ENCODE measurements at regions not wholly inside any gene's neighbourhood (a gene's known extent, or its start where the extent isn't known, plus 50 kb on each side); places are given as distances from the start of the nearest gene placed in this dataset.
"Not testable (repeated sequence)": the region's sequence is repeated elsewhere in the genome, so short reads cannot be mapped to it uniquely, and the experiment has no call there.

DNA sequence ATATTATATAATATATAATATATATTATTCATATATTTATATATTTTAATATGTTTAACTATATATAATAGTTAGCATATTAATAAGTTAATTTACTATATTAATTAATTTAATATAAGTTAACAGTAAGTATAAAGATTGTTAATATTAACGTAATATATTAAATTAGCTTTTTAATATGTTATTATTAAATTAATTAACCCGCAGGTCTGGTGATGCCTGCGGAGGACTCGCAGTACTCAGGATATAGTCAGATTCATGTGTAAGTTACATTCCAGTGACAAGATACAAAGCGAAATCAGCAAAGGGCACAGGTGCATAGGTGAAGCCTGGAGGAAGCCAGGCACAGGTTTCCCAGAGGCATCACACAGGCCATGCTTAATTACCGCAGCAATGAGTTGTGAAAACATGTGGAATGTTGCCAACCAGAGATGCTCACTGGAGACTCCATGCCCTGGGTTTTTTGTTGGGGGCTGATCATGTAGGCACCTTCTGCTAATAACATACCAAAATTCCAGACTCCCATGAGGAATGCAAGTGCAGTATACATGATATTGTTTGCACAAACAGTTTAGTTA is 130.4 kb upstream of the MPHOSPH6 start:
- DNase-seq (ENCODE audit: low read depth) = no peak

DNA sequence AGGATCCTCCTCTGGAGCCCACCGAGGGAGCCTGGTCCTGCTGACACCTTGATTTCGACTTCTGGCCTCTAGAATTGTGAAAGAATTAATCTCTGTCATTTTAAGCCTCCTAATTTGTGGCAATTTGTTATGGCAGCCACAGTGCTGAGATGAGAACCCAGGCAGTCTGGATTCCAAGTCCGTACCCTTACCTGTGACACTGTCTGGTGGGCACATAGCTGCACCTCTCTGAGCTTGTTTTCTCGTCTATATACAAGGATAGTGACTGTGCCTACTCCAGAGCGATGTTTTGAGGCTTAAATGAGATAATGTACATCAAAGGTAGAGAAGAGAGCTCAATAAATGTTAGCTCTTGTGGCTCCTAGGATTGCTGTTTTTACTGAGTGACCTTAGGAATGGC is 128.4 kb upstream of the MPHOSPH6 start:
- DNase-seq (ENCODE audit: low read depth) = no peak

DNA sequence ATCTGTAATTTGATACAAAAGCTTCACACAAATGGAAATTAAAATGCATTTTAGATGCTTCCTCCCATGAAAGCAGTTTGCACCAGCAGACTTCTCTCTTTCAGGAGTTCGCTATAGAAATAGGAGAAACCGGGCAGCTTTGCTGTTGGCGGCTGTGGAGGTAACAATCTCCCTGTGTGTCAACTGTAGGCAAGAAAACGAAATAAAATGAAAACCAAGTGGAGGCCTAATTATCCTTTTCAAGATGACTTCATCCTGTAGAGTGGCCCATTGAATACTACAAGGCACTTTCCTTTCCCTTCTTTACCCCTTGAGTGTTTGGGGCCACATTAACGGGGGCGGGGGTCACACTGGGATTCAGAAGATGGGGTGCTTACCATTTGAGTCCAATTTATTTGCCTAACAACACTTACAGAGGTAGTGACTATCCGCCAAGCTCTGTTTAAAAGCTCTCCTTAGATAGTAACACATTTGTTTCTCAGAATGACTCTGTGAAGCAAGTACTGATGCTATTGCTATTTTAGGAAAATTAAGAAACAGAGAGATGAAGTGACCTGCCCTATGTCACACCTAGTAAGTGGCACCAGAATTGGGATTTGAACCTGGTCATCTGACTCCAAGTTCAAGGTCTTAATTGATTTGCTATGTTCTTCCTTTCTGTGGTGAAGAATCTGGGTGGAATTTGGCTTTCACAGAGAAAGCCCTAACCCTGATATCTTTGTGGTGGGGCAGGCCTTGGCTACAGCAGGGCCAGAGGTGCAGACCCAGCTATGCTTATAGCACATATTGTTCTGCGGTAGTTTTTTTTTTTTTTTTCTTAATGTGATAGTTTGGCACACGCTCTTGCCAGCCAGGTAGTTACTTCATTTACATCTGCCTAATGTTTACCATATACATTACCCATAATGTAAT is 125.5 kb upstream of the MPHOSPH6 start:
- DNase-seq (ENCODE audit: low read depth) = no peak

DNA sequence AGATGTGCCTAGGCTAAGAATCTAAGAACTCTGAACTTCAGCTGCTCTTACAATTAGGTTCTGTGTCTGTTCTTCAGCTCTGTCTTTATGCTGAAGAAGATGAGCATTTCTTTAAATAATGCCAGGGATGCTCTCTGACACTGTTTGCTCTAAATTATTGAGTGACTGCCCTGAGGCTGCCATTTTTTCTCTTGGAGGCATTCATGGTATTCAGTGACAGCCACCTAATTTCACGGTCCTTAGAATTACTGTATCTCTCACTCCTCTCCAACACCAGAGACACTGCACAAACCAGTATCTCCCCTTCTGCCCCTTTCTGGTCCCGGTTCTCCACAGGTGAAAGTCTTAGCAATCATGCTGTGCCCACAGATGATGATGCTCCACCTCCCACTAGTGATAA is 123.6 kb upstream of the MPHOSPH6 start:
- DNase-seq (ENCODE audit: low read depth) = no peak

DNA sequence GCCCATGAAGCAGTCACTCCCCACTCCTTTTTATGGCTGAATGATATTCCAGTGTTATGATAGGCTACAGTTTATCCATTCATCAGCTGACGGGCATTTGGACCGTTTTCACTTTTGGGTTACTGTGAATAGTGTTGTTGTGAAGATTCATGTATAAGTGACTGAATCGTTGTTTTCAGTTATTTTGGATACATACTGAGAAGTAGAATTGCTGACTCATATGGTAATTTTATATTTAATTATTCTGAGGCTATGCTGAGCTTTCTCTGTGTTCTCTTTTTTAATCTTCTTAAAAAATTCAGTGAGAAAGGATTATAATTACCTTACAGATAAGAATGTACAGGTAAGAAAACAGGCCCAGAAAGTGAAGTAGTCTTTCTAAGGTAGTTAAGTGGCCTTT is 117.9 kb upstream of the MPHOSPH6 start:
- no peak for DNase-seq (ENCODE audit: low read depth)

DNA sequence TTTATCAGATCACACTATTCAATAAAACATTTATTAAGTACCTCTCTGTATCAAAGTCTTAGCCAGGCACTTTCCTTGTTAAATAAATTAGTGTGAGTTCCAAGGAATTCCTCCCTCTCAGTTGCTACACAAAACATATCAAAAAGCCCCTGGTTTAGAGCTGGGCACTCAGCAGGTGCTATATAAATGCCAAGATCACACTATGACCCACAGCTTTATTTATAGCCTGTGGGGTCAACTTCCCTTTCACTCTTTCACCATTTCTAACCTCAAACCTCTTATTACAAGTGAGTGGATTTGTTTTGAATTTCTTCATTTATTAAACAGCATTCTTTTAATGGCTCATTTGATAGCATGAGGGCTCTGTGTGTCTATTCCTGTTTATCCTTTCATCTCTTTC is 112.6 kb upstream of the MPHOSPH6 start:
- DNase-seq (ENCODE audit: low read depth) = no peak

DNA sequence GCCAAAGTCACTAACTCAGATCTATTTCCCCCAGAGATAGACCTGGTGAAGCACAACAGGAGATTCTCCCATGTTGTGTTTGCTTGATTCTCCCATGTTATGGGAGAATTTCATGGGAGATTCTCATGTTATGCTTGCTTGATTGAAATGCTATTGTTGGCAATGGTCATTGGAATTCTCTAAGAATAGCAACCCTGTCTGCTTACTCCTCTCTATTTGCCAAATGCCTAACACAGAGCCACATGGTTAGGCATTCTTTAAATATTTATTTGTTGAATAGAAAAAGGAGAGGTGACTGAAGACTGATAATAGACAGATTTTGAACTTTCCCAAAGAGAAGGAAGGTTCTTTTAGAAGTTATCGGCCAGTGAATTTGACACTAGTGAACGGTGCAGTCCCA is 111.5 kb upstream of the MPHOSPH6 start:
- DNase-seq (ENCODE audit: low read depth) = no peak

DNA sequence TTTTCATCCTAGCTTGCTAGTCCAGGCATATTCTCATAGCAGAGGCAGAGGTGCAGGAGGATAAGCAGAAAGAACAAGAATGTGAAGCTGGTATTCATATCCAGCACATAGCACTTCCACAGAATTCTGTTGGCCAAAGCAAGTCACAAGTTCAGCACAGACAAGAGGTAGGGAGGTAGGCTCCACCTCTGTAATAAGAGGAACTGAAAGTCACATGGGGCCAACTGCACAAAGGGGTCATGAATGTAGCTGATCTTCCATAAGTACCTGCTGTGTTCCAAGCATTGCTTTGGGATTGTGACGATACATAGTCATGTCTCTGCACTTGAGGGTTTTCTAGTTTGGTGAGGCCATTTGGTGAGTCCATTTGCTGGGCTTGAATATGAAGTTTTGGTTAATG is 110.8 kb upstream of the MPHOSPH6 start:
- DNase-seq (ENCODE audit: low read depth) = no peak

DNA sequence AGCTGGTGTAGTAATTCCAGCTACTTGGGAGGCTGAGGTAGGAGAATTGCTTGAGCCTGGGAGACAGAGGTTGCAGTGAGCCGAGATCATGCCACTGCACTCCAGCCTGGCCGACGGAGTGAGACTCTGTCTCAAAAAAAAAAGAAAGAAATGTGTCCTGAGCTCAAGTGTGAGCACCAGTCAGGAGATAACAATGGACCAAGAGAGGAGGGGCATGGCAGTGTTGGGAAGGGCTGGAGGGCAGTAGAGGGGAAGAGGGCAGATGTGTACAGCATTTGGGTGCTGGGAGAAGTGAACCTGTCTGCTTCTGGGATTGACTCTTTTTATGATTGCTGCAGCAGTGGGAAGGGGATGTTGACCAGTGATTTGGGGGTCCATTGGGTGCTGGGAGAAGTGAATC is 105.3 kb upstream of the MPHOSPH6 start:
- not testable (repeated sequence) for DNase-seq (ENCODE audit: low read depth)

DNA sequence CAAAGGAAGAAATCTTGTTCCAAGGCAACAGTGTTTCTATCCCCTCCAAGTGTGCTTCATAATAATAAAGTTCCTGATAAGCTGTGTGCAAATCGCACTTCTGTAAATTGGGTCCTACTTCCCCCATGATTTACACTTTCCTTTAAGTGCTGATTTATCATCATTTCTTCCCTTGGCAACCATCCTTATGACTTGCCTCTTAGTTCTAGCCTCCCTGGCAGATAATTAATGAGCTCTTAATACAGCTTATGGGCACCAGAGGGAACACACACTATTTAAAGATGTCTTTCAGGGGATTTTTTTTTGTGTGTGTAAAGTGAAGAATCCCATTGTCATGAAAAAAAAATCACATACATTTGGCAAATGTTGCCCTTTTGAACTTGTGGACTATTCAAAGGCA is 101.6 kb upstream of the MPHOSPH6 start:
- DNase-seq (ENCODE audit: low read depth) = no peak

DNA sequence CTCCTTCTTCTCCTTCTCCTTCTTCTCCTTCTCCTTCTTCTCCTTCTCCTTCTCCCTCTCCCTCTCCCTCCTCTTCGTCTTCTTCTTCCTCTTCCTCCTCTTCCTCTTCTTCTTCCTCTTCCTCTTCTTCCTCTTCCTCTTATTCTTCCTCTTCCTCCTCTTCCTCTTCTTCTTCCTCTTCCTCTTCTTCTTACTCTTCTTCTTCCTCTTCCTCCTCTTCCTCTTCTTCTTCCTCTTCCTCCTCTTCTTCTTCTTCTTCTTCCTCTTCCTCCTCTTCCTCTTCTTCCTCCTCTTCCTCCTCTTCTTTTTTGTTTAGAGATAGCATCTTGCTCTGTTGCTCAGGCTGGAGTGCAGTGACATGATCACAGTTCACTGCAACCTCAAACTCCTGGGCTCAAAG is 97.7 kb upstream of the MPHOSPH6 start:
- not testable (repeated sequence) for DNase-seq (ENCODE audit: low read depth)

DNA sequence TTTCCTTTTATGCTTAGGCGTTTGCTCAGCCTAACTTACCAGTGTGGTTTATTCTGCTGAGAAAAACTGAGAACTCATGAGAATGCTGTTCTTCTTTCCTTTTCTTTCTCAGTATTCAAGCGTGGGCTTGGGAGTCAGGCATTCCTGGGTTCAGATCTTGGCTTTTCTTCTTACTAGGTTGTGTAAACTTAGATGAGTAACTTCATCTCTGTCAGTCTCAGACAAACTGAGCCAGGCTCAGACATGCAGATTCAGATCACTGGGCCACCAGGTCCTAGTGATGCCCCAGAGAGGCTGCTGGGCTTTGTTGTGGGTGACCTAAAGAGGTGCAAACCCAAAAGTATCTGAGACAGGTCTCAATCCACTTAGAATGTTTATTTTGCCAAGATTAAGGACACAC is 95.8 kb upstream of the MPHOSPH6 start:
- DNase-seq (ENCODE audit: low read depth) = no peak

DNA sequence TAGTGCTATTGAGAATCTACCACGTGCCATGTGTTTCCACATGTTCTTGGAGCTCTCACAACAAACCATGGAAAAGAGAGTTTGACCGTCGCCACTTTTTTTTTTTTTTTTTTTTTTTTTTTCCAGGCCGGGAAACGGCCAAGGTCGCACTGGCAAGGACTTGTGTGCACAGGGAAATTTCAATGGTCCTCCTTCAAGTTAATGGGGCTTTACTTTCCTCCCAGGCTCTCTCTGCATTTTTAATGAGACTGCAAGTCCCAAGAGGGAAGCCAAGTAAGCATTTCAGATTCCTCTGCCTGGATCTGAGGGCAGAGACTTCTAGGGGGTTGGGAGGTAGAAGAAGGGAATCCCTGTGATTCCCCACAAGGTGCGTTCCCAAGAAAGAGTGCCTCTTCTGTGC is 94.7 kb upstream of the MPHOSPH6 start:
- DNase-seq (ENCODE audit: low read depth) = no peak

DNA sequence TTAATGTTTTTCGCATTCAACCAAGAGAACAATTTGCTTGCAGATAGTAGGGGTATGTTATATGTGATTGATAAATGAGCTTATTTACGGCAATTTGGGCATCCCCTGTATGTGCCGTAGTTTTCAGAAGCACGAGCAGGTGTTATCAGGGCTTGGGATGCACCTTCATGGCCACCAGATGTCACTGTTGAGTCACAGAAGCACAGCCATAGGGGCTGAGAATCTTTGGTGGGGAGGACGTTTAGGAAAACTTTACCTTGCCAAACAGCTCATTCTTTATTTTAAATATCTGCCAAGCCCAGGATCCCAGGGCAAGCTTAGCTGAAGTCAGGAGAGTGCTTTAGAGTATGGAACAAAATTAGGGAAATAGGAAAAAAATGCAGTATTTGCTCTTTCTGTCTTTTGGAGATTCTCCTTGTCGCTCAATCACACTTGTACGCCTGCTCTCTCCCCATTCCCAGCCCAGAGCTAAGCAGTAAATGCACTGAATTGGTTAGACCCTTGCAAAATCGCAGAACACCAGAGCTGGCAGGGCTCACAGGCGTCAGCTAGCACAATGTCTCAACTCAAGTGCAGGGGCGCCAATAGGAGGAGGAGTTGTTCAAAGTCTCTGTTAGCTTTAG is 93.6 kb upstream of the MPHOSPH6 start:
- peak; percentile 17 for DNase-seq (ENCODE audit: low read depth)

DNA sequence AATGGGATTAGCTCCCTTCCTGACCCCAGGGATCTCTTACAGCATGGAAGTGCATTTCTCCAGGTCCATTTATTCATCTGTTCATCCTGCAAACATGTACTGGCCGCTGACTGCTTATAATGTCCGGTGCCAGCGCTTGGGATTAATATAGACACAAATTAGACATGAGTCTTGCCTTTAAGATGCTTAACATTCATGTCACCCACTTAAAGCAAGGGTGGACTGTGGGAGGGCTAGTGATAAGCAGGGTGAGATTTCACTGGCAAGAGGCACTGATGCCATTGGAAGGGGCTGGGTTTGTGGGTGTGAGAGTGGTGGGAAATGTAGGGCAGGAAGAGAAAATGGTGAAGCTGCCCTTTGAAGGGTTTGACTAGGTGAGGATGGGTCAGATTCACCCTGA is 92.2 kb upstream of the MPHOSPH6 start:
- DNase-seq (ENCODE audit: low read depth) = no peak

DNA sequence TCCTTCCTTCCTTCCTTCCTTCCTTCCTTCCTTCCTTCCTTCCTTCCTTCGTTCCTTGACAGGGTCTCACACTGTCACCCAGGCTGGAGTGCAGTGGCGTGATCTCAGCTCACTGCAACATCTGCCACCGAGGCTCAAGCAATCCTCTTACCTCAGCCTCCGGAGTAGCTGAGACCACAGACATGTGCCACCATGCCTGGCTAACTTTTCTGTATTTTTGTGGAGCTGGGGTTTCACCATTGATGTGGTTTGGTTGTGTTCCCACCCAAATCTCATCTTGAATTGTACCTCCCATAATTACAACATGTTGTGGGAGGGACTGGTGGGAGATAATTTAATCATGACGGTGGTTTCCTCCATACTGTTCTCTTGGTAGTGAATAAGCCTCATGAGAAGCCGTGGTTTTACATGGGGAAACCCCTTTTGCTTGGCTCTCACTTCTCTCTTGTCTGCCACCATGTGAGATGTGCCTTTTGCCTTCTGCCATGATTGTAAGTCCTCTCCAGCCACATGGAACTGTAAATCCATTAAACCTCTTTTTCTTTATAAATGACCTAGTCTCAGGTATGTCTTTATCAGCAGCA is 90.3 kb upstream of the MPHOSPH6 start:
- DNase-seq (ENCODE audit: low read depth) = no peak

DNA sequence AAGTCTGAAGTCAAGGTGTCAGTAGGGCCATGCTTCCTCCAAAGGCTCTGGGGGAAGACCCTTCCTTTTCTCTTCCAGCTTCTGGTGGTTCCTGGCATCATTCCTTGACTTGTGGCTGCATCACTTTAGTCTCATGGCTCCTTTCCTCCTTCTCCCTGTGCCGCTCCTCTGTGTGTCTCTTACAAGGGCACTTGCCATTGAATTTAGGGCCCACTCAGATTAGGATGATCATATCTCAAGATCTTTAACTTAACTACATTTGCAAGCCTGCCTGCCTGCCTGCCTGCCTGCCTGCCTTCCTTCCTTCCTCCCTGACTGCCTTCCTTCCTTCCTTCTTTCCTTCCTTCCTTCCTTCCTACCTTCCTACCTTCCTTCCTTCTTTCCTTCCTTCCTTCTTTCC is 89.7 kb upstream of the MPHOSPH6 start:
- no peak for DNase-seq (ENCODE audit: low read depth)

DNA sequence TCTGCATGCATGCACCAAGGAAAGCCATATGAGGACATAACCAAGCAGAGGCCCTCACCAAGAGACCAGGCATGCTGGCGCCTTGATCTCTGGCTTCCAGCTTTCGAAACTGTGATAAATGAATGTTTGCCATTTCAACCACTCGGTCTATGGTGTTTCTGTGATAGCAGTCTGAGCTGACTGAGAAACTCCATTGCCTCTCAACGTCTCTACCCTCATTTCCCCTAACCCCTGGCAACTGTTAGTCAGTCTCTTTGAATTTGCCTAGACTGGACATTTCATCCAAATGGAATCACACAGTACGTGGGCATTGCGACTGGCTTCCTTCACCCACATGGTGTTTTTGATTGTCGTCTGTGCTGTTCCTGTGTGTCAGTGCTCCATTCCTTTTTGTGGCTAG is 88.0 kb upstream of the MPHOSPH6 start:
- no peak for DNase-seq (ENCODE audit: low read depth)

DNA sequence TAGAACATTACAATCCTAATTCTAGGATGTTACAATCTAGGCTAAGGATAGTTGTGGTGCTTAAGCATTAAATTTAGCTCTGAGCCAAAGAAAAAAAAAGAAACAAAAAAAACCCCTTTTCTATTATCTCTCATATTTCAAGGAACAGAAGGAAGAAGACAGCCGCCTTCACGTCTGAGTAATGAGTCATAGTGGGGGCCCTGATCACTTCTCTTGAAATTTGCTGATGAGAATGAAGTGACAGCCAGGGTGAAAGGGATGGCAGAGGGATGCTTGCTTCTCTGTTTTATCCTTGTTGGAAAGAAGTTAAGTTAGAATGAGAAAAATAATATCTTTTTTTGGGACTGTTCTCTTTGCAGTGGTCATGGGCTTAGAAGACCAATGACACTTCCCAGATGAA is 82.6 kb upstream of the MPHOSPH6 start:
- DNase-seq (ENCODE audit: low read depth) = no peak

DNA sequence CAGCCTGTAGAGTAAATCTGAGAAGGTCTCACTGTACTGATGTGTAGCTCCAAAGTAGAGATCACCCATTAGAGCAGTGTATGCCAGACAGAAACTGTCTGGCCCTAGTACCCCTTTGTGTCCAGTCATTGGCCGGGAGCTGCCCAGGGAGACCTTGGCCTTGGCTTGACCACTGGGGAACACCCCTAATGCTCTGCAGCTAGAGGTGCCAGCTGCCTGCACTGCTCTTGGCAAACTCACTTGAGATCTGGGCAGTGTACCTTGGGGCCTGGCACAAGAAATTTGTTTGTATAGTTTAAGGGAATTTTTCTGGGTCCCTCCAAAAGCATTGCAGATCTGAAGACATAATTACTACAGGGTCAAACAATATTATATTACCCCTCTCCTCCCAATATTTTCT is 78.7 kb upstream of the MPHOSPH6 start:
- no peak for DNase-seq (ENCODE audit: low read depth)

DNA sequence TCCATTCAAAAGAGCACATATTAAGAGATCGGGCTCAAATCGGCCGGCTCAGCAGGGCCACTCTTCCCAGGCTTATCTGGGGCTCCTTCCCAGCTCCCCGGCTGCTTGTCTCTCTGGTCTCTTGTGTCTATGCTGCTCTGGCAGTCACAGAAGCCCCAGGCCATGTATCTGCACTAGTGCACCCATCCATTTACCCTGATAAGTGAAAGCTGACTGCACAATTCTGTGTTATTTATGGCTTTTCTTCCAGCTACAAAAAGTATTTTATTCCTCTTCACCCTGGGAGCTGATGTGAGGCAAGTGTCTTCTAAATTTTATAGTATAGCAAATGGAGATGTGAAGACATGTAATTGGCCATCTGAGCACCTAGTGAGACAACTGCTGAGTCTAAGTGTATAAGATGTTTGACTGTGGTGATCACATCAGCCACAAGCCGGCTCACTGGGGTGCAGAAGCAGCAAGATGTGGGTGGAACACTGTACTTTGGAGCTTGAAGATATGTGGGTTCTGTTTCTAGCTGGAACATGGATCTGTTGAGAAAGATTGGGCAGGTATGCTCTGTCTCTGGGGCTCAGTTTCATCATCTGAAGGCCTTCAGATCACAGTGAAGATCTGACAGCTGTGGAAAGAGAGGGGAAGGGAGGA is 78.1 kb upstream of the MPHOSPH6 start:
- DNase-seq (ENCODE audit: low read depth) = no peak

DNA sequence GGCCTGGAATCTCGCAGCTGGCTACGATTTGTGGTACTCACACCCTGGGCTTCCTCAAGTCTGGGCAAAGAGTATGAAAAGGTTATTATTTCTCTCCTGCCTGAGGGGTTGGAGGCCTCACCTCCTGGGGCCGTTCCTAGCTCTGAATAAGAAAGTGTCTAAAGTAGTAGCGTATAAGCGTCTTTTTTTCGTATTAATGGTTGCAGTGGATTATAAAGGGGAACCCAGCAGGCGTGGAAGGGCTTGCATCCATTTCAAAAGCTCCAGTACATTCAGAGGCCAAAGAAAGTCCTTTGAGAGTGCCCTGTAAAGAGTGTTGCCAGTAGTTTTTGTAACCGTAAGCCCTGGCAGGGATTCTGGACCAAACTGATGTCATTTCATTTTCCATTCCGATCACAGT is 72.2 kb upstream of the MPHOSPH6 start:
- DNase-seq (ENCODE audit: low read depth) = no peak
